GM18511 (cell line): ENCODE measurements at regions not wholly inside any gene's neighbourhood (a gene's known extent, or its start where the extent isn't known, plus 50 kb on each side); places are given as distances from the start of the nearest gene placed in this dataset.
"Not testable (repeated sequence)": the region's sequence is repeated elsewhere in the genome, so short reads cannot be mapped to it uniquely, and the experiment has no call there.

Experiments used
- ATAC-seq: cut with Tn5 transposase; IDR thresholded peaks from one replicate; pipeline ENCODE4 v1.9.1; 2021; ENCODE audit warnings: mild to moderate bottlenecking, moderate library complexity; ENCODE audit not compliant: unreplicated experiment

GRCh38 chr10:114872519-114873087 lies 51.0 kb downstream of the FHIP2A start:
- ATAC-seq, result no peak

DNA sequence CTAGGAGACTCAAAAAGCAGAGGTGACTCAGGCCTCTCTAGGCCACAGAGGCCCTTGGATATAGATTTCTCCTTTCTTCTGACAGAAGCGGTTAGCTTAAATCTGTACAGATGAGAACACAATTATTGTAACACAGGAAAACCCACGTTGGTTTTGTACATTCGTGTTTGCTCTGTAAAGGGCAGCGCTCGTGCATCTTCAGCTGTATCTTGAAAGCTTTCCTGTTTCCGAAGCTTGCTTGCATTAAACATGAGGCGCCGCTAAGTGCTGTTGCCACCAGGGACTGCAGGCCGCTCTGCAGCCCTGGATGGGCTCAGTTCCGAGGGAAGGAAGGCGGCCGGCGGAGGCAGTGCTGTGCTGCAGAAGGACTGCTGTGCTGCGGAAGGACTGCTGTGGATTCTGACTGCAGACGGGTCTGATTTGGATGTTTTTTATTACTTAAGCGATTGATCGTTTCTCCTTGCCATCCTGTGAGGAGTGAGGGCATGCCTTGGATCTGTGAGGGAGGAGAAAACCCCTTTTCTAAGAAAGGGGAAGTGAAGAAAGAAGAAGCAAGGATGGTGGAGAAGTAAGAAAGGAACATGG lies 53.3 kb downstream of the FHIP2A start:
- peak; percentile 55 for ATAC-seq

- not testable (repeated sequence) for ATAC-seq
Measured at GRCh38 chr10:114875590-114876081, 54.1 kb downstream of the FHIP2A start.

DNA sequence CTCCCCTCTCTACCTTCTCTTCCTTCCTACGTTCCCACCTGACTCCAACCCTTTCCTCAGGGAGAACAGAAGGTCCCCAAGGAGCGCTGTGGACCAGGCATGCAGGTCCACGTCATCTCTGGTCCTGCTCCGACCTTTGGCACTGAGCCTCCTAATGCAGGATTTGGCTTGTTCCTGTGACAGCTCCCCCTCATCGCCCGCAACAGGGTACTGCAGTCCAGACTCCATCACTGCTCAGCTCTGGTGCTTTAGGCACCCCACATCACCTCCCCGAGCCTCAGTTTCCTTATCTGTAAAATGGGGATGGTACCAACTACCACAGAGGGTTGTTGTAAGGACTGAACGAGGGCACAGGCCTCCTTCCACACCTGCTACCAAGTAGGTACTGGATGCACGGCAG lies 54.6 kb downstream of the FHIP2A start:
- no peak for ATAC-seq

DNA sequence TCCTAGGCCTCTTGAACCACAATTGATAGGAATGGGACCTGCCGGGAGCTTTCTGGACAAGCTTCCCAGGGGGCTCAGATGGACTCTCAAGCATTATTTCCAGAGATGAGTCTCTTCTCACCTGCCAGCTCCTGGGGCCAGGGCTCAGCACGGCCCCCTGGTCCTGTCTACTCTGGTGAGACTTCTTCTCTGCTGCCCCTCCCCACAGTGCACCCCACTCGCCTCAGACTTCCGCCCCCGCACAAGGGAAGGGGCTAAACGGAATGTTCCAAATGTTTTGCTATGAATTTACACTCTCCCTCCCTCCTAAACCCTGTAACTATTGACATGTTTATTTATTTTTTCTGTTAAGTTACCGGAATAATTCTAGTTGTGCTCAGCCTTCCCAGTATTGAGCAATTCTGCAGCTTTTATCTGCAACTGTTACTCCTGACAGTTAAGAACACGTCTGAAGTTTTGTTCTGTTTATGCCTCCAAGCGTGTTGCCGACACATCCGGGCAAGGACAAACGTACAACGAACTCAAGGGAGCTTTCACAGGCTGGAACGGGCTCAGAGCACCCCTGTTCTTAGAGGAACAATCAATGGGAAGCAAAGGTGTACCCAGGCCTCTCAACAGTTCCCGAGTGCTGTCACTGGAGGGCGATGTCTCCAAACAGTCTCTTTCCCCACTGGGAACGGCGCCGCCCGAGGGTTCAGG lies 55.2 kb downstream of the FHIP2A start:
- ATAC-seq, result peak; percentile 80

- ATAC-seq, result no peak
Measured at GRCh38 chr10:114877301-114877644, 55.7 kb downstream of the FHIP2A start.

- no peak for ATAC-seq
Measured at GRCh38 chr10:114879093-114879492, 57.5 kb downstream of the FHIP2A start.

GRCh38 chr10:114879541-114880158 lies 58.1 kb downstream of the FHIP2A start:
- ATAC-seq, result peak; percentile 74

DNA sequence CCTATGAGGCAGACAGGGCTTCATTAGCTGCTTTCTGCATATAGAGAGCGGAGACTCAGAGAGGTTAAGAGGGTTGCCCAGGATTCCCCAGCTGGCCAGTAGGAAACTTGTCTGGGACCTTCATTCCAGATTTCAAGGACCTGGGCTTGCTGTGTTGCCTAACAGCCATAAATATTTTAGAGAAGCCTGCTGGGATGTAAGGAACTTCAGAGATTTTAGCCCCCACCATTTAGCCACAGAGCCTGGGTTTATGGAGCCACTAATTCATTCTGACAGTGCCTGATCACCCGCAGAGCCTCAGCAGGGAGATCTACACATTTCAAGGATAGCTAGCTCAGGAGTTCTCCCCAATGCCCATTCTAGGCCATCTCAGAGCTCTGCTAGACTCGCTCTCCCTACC lies 56.6 kb upstream of the TRUB1 start:
- ATAC-seq, result no peak

DNA sequence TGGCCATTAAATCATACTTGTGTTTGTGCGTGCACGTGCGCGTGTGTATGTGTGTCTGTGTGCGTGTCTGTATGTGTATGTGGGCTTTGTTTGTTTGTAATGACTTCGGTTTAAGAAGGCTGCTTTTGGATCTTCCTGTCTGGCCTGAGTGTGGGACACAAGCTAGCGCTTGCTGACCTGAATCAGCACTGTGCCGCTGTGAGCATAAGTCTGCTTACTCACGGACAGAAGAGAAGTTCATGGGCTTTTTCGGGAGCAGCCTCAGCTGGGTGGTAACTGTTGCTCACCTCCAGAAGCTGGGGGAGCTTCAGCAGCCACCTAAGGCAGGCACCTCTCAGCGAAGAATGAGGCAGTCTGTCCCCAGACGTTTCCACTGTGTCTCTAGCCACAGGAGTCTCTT lies 56.1 kb upstream of the TRUB1 start:
- no peak for ATAC-seq

DNA sequence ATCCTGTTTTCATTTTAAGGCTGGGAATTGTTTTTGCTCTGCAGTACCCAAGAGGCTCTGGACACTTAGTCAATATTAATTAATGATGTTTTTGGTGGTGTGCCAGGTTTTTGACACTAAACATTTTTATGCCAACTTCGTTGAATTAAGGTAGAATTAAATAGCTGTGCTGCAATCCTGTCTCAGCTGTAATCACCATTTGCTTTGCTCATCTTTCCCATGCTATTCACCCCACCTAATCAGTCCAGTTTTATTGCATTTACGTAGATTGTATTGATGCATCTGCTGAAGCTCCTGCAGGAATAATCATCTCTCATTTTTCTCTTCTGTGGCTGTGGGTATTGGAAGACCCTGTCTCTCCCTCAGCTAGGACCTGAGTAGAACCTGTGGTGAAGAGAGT lies 52.6 kb upstream of the TRUB1 start:
- no peak for ATAC-seq
